ENCODE measurements at regions not wholly inside any gene's neighbourhood (a gene's known extent, or its start where the extent isn't known, plus 50 kb on each side); places are given as distances from the start of the nearest gene placed in this dataset.
"Not testable (repeated sequence)": the region's sequence is repeated elsewhere in the genome, so short reads cannot be mapped to it uniquely, and the experiment has no call there.

GRCh38 chr6:21773576-21773968, 180.0 kb downstream of the SOX4 start:
- no peak for DNase-seq

- DNase-seq, result no peak
Observed at GRCh38 chr6:21777846-21778245, 184.3 kb downstream of the SOX4 start.

DNA sequence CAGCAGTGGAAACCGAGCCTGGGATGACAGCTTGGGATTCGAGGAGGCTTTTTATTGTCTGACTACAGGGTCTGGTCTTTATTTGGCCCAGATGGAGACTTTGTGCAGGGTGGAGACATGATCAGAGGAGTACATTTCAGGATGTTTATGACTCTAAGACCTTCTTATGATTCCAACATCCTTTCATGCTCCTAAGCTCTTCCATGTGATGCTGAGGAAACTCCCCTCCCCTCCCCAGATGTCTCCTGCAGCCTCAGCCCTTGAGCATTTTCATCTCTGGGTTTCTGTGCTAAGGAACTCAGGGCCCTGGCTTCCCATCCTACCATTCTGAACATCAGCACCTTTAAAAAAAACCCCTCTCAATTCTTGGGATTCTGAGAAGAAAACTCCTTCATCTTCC, 186.6 kb downstream of the SOX4 start:
- DNase-seq, result no peak

DNA sequence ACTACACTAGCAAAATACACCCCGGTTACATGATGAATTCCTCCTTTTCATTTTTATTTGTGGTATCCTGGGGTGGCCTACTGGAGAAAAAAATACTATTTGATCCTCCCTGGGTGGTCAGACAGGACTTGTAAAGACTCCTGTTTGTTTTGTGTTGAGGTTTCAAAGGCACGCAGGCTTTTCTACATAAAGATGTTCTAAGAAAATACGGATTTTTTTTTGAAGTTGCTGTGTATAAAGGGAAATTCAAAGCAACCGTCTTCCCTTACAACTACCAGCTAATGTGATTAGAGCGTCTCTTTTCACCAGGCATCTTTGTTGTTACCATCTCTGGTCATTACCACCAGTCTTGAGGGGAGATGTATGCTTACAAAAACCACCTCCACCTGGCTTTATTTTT, 187.1 kb downstream of the SOX4 start:
- DNase-seq, result no peak

DNA sequence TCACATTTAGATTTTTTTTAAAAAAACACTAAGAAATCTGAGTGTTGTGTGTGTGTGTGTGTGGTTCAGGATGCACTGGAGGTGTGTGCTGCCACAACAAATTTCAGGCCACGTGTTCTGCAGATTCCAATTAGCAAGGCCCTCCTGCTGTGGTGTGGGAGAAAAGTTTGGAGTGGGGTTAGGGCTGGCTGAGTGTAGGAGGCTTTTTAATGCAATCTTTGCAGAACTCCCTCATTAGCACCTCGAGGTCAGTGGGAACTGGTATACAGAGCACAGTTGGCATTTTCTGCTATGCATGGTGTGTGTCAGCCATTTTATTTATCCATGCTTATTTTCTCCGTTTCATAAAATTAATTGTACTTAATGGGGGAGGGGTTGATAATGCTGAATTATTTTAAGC, 187.6 kb downstream of the SOX4 start:
- DNase-seq, result no peak

GRCh38 chr6:21785164-21785563, 191.6 kb downstream of the SOX4 start:
- no peak for DNase-seq

GRCh38 chr6:21791056-21791455, 197.5 kb downstream of the SOX4 start:
- no peak for DNase-seq

DNA sequence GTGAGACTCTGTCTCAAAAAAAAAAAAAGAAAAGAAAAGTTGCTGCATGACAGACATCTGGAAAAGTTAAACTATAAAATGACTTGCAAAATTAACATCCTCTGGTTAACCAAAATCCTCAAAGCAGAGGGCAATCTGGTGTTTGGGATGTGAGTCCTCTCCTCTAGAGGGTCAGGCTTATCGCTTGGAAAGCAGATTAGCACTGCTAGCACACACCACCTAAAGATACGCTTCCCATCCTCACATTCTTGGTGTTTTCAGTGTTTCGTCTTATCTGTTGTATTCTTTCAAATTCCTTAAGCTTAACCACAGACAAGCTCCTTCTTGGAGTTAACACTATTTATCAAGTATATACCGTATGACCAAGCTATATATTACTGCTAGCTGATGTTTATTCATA, 198.0 kb downstream of the SOX4 start:
- DNase-seq, result no peak

DNA sequence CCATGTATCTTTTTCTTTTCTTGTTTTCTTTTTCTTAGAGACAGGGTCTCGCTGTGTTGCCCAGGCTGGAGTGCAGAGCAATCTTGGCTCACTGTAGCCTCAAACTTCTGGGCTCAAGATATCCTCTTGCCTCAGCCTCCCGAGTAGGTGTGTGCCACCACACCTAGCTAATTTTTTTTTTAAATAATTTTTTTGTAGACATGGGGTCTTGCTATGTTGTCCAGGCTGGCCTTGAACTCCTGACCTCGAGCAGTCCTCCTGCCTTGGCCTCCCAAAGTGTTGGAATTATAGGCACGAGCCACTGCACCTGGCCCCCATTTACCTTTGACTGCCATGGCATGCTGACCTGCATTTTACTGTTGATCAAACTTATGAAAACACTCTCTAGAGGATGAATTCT, 198.6 kb downstream of the SOX4 start:
- DNase-seq, result no peak

DNA sequence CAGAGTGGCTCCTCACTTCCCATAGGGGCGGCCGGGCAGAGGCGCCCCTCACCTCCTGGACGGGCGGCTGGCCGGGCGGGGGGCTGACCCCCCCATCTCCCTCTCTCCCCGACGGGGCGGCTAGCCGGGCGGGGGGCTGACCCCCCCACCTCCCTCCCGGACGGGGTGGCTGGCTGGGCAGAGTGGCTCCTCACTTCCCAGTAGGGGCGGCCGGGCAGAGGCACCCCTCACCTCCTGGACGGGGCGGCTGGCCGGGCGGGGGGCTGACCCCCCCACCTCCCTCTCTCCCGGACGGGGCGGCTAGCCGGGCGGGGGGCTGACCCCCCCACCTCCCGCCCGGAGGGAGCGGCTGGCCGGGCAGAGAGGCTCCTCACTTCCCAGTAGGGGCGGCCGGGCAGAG, 203.4 kb downstream of the SOX4 start:
- DNase-seq, result not testable (repeated sequence)

- no peak for DNase-seq
Observed at GRCh38 chr6:21798468-21798867, 204.9 kb downstream of the SOX4 start.

DNA sequence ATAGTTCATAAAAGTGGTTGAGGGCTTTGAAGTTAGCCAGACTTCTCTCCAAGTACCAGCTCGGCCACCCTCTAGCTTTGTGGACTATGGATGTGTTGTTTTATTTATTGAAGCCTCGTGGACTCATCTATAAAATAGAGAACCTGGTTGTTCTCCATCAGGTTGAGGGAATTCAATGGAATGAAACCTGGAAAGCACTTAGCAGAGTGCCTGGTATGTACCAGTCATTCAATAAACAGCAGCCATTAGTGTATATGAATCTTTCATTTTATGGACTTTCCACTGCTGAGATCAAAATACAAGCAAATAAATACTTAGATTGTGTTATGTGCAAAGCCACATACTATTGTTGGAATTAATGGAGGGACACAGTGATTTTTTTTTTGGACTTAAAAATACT, 206.8 kb downstream of the SOX4 start:
- DNase-seq, result no peak

- no peak for DNase-seq
Observed at GRCh38 chr6:21800948-21801438, 207.4 kb downstream of the SOX4 start.

- DNase-seq, result no peak
Observed at GRCh38 chr6:21801446-21802174, 208.1 kb downstream of the SOX4 start.

DNA sequence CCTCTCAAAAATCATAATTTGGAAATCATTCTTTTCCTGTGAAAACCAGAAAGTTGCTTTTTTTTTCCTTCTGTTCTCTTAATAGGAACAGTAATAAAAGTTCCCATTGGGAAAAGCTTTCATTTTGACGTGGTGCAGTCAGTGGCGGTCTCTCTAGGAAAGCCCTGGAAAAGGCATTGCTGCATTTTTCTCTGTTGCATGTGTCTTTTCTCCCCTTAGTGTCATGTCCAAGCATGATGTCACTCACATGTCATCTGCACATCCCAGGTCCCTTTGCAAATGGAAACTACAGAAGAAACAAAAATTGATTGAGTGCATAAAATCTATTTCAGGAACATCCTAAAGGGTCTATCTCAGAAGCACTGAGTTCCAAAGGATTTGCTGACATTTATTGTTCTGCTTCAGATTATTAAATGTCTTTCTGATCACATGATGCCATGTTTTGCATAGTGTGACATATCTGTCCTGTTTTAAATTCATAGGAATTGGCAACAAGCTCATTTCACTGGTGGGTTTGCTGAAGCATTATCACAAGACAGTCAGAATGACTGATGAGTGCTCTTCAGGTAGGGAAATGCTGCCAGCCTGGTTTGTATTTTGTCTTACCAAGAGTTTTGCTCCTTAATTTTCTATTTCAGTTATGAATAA, 208.7 kb downstream of the SOX4 start:
- no peak for DNase-seq

DNA sequence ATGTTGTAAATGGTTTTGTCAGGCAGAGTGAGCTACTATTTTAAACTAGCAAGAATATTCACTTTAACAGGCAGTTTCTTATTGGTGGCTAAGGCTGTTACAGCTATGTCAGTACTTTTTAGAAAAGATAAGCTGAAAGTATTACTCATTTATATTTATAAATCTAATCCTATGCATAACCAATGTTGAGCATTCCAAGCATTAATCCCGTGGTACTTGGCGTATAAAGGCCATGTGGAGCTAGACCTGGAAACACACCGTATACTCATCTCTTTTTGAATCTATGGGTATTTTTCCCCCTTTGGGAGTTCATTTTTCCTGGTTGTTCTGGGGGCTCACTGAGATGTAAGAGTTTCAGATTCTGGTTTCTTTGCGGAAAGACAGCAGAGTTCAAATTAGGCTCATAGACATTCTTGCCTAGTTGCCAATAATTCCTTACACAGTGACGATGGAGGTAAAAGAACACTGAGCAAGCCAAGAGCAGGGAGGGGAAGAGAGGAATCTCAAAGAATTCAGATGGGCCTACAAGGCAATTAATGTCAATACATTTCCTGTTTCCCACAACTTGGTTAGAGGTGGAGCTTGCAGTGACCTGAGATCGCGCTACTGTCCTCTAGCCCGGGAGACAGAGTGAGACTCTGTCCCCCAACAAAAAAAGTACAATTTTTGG, 211.5 kb downstream of the SOX4 start:
- DNase-seq, result no peak

DNA sequence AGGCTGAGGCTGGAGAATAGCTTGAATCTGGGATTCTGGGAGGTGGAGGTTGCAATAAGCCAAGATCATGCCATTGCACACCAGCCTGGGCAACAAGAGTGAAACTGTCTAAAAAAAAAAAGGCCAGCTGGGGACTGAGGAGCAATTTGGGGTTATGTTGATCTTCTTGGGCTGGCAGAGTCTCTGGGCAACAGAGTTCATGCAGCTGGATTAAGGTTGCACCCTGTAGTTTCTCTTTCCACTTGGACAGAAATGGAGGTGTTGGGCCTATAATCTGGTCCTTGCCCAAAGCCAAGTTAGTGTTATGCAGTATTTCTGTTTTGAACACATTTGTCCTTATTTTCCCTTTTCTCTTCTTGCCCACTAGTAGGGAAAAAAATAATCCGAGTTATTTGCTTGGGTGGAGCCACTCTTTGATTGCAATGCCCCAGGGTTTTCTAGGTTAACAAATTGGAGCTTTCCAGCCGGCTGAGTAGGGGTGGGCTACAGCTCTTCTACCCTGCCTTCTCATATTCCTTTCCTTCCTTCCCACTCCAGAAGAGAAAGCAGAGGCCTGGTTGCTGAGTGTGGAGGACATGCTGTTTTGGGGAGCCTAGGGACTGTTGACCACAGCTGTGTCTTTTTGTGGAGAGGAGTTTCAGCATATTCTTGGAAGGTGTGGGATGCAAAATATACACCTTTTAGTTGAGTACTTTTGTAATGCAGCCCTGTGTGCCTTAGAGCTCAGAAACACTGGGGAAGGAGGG, 213.9 kb downstream of the SOX4 start:
- no peak for DNase-seq

GRCh38 chr6:21808045-21808470, 214.5 kb downstream of the SOX4 start:
- DNase-seq, result no peak

GRCh38 chr6:21808551-21809242, 215.1 kb downstream of the SOX4 start:
- no peak for DNase-seq

DNA sequence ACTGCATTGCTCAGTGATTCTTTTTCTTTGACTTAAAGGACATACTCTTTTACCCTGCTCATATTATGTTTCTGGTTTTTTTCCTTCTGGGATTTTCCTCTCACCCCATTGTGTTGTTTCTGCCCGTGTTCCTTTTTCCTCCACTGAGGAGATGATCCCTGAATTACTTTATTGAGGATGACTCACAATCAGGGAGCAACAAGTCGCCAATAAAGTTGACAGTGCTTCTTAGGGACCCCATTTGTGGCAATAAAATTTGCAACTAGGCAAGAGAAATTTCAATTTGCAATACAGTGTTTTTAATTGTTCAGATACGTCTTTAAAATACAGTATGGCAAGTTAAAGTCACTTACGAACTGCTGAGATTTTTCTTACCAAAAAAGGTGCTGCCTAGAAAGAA, 217.9 kb downstream of the SOX4 start:
- DNase-seq, result no peak

DNA sequence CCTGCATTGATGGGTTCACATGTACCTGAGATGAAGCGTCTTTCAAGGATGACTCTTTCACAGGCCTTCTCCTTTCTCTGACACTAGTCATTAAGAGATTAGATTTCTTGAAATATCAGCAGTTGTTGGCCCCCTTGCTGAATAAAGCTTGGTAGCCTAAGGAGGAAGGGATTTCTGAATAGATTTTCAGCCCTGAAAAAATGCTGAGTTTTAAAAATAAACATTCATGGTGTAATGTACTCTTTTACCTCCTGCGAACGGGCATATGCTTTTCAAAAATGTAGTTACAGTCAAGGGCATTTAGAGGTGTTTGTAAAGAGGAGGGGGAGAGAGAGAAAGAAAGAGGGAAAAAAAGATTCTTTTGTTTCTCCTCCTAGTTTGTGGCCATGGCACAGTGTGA, 222.7 kb downstream of the SOX4 start:
- no peak for DNase-seq

- no peak for DNase-seq
Observed at GRCh38 chr6:21820442-21820841, 226.9 kb downstream of the SOX4 start.

GRCh38 chr6:21823371-21823770, 229.8 kb downstream of the SOX4 start:
- no peak for DNase-seq
